GM12878 (cell line): ENCODE measurements at regions not wholly inside any gene's neighbourhood (a gene's known extent, or its start where the extent isn't known, plus 50 kb on each side); places are given as distances from the start of the nearest gene placed in this dataset.

Experiments
- ATAC-seq: fragments of 200-7000 bp; cut with Tn5 transposase; 3 replicates; pipeline ENCODE4 v1.9.1; 2020; ENCODE audit warnings: mild to moderate bottlenecking, moderate library complexity
- BruUV-seq: library from RNA; stranded (reverse); fragments of 400-500 nt; replicated peaks from 2 replicates; lab custom pipeline; 2021; lab: Mats Ljungman, UMichigan
- CTCF ChIA-PET: fragments of 300-600 bp; sonication (Branson Sonifier 250); formaldehyde crosslinking; extraction: SDS; loops from one replicate; lab custom pipeline; 2021; ENCODE audit warnings: inconsistent platforms; lab: Yijun Ruan, JAX
- POLR2A ChIA-PET: fragments of 350-600 bp; formaldehyde crosslinking; extraction: SDS; loops from one replicate; lab custom pipeline; 2021; ENCODE audit warnings: inconsistent platforms; lab: Charles Lee
- RAD21 ChIA-PET: fragments of 300-600 bp; sonication (Branson Sonifier 250); formaldehyde crosslinking; loops from one replicate; lab custom pipeline; 2023; ENCODE audit warnings: antibody characterized with exemption; ENCODE audit not compliant: unreplicated experiment; lab: Charles Lee
- SMC1A ChIA-PET: fragments of 300-600 bp; sonication (Branson Sonifier 250); formaldehyde crosslinking; loops from one replicate; lab custom pipeline; 2023; ENCODE audit not compliant: unreplicated experiment, uncharacterized antibody; lab: Charles Lee
- DNase-seq: peaks from one replicate; pipeline ENCODE4 v3.0.0-alpha.2; 2011; ENCODE audit warnings: low read depth, low spot score
- FAIRE-seq: peaks from 3 replicates; lab custom pipeline; 2011; peaks lifted over from hg19 to GRCh38; lab: Jason Lieb, UNC
- H2AFZ ChIP-seq: 2 replicates; pipeline ENCODE4 v1.6.0; 2011; ENCODE audit warnings: low read depth, low read length, control low read depth; ENCODE audit not compliant: control insufficient read depth
- H3K27ac ChIP-seq: 2 replicates; pipeline ENCODE4 v1.5.1; 2011; ENCODE audit warnings: control low read depth; ENCODE audit not compliant: control insufficient read depth, insufficient read depth
- H3K27me3 ChIP-seq, 2 experiments: replicated peaks in 1 of 2; 2 replicates each; pipeline versions ENCODE4 v1.6.0 to v1.6.1; 2011; ENCODE audit warnings: low read length in 1 of 2; ENCODE audit not compliant: control insufficient read depth in 2 of 2, insufficient read depth in 2 of 2
- H3K36me3 ChIP-seq, 2 experiments: 2 replicates each; pipeline ENCODE4 v1.5.1; 2011; ENCODE audit warnings: low read length in 1 of 2; ENCODE audit not compliant: control insufficient read depth in 2 of 2, insufficient read depth in 2 of 2
- H3K4me1 ChIP-seq: 2 replicates; pipeline ENCODE4 v1.6.1; 2011; ENCODE audit warnings: mild to moderate bottlenecking, low read length, moderate library complexity, mixed read lengths; ENCODE audit not compliant: control insufficient read depth, insufficient read depth
- H3K4me2 ChIP-seq: 2 replicates; pipeline ENCODE4 v1.6.0; 2011; ENCODE audit warnings: control low read depth; ENCODE audit not compliant: control insufficient read depth, insufficient read depth
- H3K4me3 ChIP-seq: fragments of 200-600 bp; sonication (generic); 2 replicates; pipeline ENCODE4 v1.5.1; 2016
- H3K79me2 ChIP-seq: 2 replicates; pipeline ENCODE4 v1.6.0; 2011; ENCODE audit warnings: low read length; ENCODE audit not compliant: control insufficient read depth, insufficient read depth
- H3K9ac ChIP-seq: 2 replicates; pipeline ENCODE4 v1.8.0; 2011; ENCODE audit warnings: low read length, control low read depth, mixed read lengths; ENCODE audit not compliant: control insufficient read depth, insufficient read depth
- H3K9me3 ChIP-seq: replicated peaks from 3 replicates; pipeline ENCODE4 v1.5.1; 2011; ENCODE audit warnings: mild to moderate bottlenecking, low read length; ENCODE audit not compliant: control insufficient read depth, insufficient read depth
- H4K20me1 ChIP-seq: 2 replicates; pipeline ENCODE4 v1.6.0; 2011; ENCODE audit not compliant: control insufficient read depth, insufficient read depth
- ATF7 ChIP-seq: fragments of 450-650 bp; IDR thresholded peaks from 2 replicates; pipeline ENCODE4 v1.6.1; 2016; ENCODE audit warnings: low read depth, mild to moderate bottlenecking
- BCL11A ChIP-seq: IDR thresholded peaks from 2 replicates; pipeline ENCODE4 v1.6.1; 2011; ENCODE audit warnings: low read depth, low read length
- CEBPB ChIP-seq, 2 experiments: fragments of 150-350 bp in 1 of 2; IDR thresholded peaks; 2 replicates each; pipeline ENCODE4 v1.6.1; 2012 to 2014; ENCODE audit warnings: low read depth in 2 of 2, low read length in 2 of 2, borderline replicate concordance in 1 of 2, inconsistent platforms in 1 of 2
- CREB1 ChIP-seq: IDR thresholded peaks from 2 replicates; pipeline ENCODE4 v1.6.1; 2012; ENCODE audit warnings: low read depth, mild to moderate bottlenecking, inconsistent platforms
- GATAD2B ChIP-seq: fragments of 450-650 bp; conservative IDR thresholded peaks from 2 replicates; pipeline ENCODE4 v1.6.1; 2017; ENCODE audit warnings: low read depth, mild to moderate bottlenecking, moderate library complexity
- HDGF ChIP-seq: fragments of 450-650 bp; IDR thresholded peaks from 2 replicates; pipeline ENCODE4 v1.6.1; 2016; ENCODE audit warnings: antibody characterized with exemption
- KAT2A ChIP-seq: conservative IDR thresholded peaks from 2 replicates; pipeline ENCODE4 v1.6.1; 2011; ENCODE audit warnings: low read depth, low read length; ENCODE audit not compliant: control insufficient read depth
- MEF2B ChIP-seq: fragments of 450-650 bp; IDR thresholded peaks from 2 replicates; pipeline ENCODE4 v1.6.1; 2018; ENCODE audit warnings: mild to moderate bottlenecking, moderate library complexity; ENCODE audit not compliant: partially characterized antibody, poor library complexity, severe bottlenecking
- NFIC ChIP-seq: IDR thresholded peaks from 2 replicates; pipeline ENCODE4 v1.6.1; 2012; ENCODE audit warnings: low read depth, mild to moderate bottlenecking, inconsistent platforms, low read length, moderate library complexity
- RCOR1 ChIP-seq: conservative IDR thresholded peaks from 2 replicates; pipeline ENCODE4 v1.6.1; 2012; ENCODE audit warnings: low read depth, low read length, improper control_type of control experiment
- WGBS: methylation state at CpG from one replicate; pipeline ENCODE4 v1.1.6; 2016; ENCODE audit warnings: low lambda C conversion rate; ENCODE audit not compliant: insufficient replicate concordance, insufficient coverage; ENCODE audit errors: missing lambda C conversion rate; 5-methylcytosine and 5-hydroxymethylcytosine counted together
- in situ Hi-C: fragments of 300-500 bp; cut with MboI; formaldehyde crosslinking; loops from 9 replicates; pipeline ENCODE4 v1.14.3; 2018; ENCODE audit warnings: mixed read lengths
- intact Hi-C: fragments of 100-400 bp; cut with micrococcal nuclease; formaldehyde crosslinking; loops from one replicate; pipeline ENCODE4 v1.14.2; 2022; ENCODE audit not compliant: unreplicated experiment
- TF ChIP-seq, protein P1 (sequence below): fragments of 450-650 bp; IDR thresholded peaks from 2 replicates; pipeline ENCODE4 v1.6.1; 2017; ENCODE audit warnings: low read depth, mild to moderate bottlenecking, moderate library complexity
- TF ChIP-seq, protein P2 (sequence below): fragments of 450-650 bp; IDR thresholded peaks from 2 replicates; pipeline ENCODE4 v1.6.1; 2017; ENCODE audit warnings: mild to moderate bottlenecking, moderate library complexity
- TF ChIP-seq, protein P3 (sequence below): fragments of 450-650 bp; IDR thresholded peaks from 2 replicates; pipeline ENCODE4 v1.6.1; 2018; ENCODE audit warnings: borderline replicate concordance, mild to moderate bottlenecking; ENCODE audit not compliant: partially characterized antibody
- TF ChIP-seq, protein P4 (sequence below): IDR thresholded peaks from 2 replicates; pipeline ENCODE4 v1.6.1; 2012; ENCODE audit warnings: low read depth, low read length, improper control_type of control experiment

DNA sequence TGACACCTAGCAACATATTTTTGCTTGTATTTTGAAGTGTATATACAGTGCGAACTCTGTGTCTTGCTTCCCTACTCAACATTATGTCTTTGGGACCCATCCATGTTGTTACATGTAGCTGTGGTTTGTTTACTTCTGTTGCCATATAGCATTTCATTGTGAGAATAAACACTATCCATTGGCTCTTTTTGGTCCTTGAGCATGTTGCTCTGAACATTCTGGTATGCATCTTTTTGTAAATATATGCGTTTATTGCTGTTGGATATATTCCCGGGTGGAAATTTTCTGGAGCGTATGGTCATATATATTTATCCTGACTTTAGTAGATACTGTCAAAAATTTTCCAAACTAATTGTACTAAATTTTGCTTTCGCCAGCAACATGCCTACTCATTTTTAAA, 222.5 kb upstream of the SPTLC3 start:
- H3K27me3 ChIP-seq, result no peaks in the 10 kb centered on the region
- RAD21 ChIA-PET, result no interaction called here
- no peaks in the 10 kb centered on the region for H3K36me3 ChIP-seq
- H3K9ac ChIP-seq, result no peak overlapping the region
- no peak overlapping the region for H2AFZ ChIP-seq
- POLR2A ChIA-PET, result no interaction called here
- SMC1A ChIA-PET, result no interaction called here
- WGBS, result 63% methylated on average over 5 of the region's 5 CpGs
- CTCF ChIA-PET, result no interaction called here
- DNase-seq (no peak), FAIRE-seq (no peak), ATAC-seq (no peak)
- no peaks in the 10 kb centered on the region for H3K79me2 ChIP-seq
- H3K4me2 ChIP-seq, result no peak overlapping the region
- no peaks in the 10 kb centered on the region for H3K4me1 ChIP-seq
- intact Hi-C loops, result no loop called here
- no TSS peak for BruUV-seq
- H3K4me3 ChIP-seq, result no peak overlapping the region
- no peaks in the 10 kb centered on the region for H3K9me3 ChIP-seq
- H4K20me1 ChIP-seq, result no peaks in the 10 kb centered on the region
- H3K27ac ChIP-seq, result no peak overlapping the region
- in situ Hi-C loops, result no loop called here
- TF ChIP-seq, protein P1, sequence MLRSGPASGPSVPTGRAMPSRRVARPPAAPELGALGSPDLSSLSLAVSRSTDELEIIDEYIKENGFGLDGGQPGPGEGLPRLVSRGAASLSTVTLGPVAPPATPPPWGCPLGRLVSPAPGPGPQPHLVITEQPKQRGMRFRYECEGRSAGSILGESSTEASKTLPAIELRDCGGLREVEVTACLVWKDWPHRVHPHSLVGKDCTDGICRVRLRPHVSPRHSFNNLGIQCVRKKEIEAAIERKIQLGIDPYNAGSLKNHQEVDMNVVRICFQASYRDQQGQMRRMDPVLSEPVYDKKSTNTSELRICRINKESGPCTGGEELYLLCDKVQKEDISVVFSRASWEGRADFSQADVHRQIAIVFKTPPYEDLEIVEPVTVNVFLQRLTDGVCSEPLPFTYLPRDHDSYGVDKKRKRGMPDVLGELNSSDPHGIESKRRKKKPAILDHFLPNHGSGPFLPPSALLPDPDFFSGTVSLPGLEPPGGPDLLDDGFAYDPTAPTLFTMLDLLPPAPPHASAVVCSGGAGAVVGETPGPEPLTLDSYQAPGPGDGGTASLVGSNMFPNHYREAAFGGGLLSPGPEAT, result no peak
- TF ChIP-seq ATF7 (no peak), CEBPB (IDR thresholded peaks at IDR 0.05; ENCODE audit: borderline replicate concordance in 1 of 2, low read depth in 2 of 2, low read length in 2 of 2) (no peak), NFIC (no peak), RCOR1 (no peak), KAT2A (no peak), BCL11A (no peak), MEF2B (no peak), CREB1 (no peak), GATAD2B (no peak), HDGF (no peak)
- TF ChIP-seq, protein P2, sequence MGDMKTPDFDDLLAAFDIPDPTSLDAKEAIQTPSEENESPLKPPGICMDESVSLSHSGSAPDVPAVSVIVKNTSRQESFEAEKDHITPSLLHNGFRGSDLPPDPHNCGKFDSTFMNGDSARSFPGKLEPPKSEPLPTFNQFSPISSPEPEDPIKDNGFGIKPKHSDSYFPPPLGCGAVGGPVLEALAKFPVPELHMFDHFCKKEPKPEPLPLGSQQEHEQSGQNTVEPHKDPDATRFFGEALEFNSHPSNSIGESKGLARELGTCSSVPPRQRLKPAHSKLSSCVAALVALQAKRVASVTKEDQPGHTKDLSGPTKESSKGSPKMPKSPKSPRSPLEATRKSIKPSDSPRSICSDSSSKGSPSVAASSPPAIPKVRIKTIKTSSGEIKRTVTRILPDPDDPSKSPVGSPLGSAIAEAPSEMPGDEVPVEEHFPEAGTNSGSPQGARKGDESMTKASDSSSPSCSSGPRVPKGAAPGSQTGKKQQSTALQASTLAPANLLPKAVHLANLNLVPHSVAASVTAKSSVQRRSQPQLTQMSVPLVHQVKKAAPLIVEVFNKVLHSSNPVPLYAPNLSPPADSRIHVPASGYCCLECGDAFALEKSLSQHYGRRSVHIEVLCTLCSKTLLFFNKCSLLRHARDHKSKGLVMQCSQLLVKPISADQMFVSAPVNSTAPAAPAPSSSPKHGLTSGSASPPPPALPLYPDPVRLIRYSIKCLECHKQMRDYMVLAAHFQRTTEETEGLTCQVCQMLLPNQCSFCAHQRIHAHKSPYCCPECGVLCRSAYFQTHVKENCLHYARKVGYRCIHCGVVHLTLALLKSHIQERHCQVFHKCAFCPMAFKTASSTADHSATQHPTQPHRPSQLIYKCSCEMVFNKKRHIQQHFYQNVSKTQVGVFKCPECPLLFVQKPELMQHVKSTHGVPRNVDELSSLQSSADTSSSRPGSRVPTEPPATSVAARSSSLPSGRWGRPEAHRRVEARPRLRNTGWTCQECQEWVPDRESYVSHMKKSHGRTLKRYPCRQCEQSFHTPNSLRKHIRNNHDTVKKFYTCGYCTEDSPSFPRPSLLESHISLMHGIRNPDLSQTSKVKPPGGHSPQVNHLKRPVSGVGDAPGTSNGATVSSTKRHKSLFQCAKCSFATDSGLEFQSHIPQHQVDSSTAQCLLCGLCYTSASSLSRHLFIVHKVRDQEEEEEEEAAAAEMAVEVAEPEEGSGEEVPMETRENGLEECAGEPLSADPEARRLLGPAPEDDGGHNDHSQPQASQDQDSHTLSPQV, result no peak
- TF ChIP-seq, protein P3, sequence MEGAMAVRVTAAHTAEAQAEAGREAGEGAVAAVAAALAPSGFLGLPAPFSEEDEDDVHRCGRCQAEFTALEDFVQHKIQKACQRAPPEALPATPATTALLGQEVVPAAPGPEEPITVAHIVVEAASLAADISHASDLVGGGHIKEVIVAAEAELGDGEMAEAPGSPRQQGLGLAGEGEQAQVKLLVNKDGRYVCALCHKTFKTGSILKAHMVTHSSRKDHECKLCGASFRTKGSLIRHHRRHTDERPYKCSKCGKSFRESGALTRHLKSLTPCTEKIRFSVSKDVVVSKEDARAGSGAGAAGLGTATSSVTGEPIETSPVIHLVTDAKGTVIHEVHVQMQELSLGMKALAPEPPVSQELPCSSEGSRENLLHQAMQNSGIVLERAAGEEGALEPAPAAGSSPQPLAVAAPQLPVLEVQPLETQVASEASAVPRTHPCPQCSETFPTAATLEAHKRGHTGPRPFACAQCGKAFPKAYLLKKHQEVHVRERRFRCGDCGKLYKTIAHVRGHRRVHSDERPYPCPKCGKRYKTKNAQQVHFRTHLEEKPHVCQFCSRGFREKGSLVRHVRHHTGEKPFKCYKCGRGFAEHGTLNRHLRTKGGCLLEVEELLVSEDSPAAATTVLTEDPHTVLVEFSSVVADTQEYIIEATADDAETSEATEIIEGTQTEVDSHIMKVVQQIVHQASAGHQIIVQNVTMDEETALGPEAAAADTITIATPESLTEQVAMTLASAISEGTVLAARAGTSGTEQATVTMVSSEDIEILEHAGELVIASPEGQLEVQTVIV, result no peak
- TF ChIP-seq, protein P4, sequence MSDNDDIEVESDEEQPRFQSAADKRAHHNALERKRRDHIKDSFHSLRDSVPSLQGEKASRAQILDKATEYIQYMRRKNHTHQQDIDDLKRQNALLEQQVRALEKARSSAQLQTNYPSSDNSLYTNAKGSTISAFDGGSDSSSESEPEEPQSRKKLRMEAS, result no peak
